Activated B cell treated with CpG ODN at 0.5 μM for 24 hours (primary cell): ENCODE measurements at regions not wholly inside any gene's neighbourhood (a gene's known extent, or its start where the extent isn't known, plus 50 kb on each side); places are given as distances from the start of the nearest gene placed in this dataset.

Source experiments
- ATAC-seq: fragments of 200-7000 bp; cut with Tn5 transposase; one replicate; pipeline ENCODE4 v1.10.0; 2021; ENCODE audit warnings: low read depth, mild to moderate bottlenecking, moderate library complexity
- CTCF ChIA-PET: fragments of 350-600 bp; sonication (Branson Sonifier 250); formaldehyde crosslinking; loops from one replicate; lab custom pipeline; 2021; ENCODE audit warnings: antibody characterized with exemption; lab: Charles Lee
- POLR2A ChIA-PET: fragments of 350-600 bp; sonication (Branson Sonifier 250); formaldehyde crosslinking; loops from one replicate; lab custom pipeline; 2021; ENCODE audit warnings: antibody characterized with exemption; lab: Charles Lee
- DNase-seq: peaks from one replicate; pipeline ENCODE4 v3.0.0; 2022
- H3K27ac Mint-ChIP-seq: one replicate; pipeline ENCODE4 v1.8.0; 2020; ENCODE audit warnings: mixed read lengths
- H3K27me3 Mint-ChIP-seq: one replicate; pipeline ENCODE4 v1.8.0; 2021; ENCODE audit warnings: mixed read lengths
- H3K36me3 Mint-ChIP-seq: one replicate; pipeline ENCODE4 v1.8.0; 2021; ENCODE audit warnings: low read depth, mixed read lengths
- H3K4me1 Mint-ChIP-seq: one replicate; pipeline ENCODE4 v1.8.0; 2021; ENCODE audit warnings: mixed read lengths
- H3K4me3 Mint-ChIP-seq: one replicate; pipeline ENCODE4 v1.8.0; 2020; ENCODE audit warnings: mild to moderate bottlenecking, mixed read lengths
- H3K9me3 Mint-ChIP-seq: one replicate; pipeline ENCODE4 v1.8.0; 2020; ENCODE audit warnings: mixed read lengths
- CTCF ChIP-seq: fragments of 200-600 bp; IDR thresholded peaks from one replicate; pipeline ENCODE4 v1.8.0; 2022; ENCODE audit warnings: antibody characterized with exemption, mild to moderate bottlenecking
- intact Hi-C: fragments of 100-400 bp; cut with micrococcal nuclease; formaldehyde crosslinking; loops from one replicate; pipeline ENCODE4 v1.15.1; 2024

DNA sequence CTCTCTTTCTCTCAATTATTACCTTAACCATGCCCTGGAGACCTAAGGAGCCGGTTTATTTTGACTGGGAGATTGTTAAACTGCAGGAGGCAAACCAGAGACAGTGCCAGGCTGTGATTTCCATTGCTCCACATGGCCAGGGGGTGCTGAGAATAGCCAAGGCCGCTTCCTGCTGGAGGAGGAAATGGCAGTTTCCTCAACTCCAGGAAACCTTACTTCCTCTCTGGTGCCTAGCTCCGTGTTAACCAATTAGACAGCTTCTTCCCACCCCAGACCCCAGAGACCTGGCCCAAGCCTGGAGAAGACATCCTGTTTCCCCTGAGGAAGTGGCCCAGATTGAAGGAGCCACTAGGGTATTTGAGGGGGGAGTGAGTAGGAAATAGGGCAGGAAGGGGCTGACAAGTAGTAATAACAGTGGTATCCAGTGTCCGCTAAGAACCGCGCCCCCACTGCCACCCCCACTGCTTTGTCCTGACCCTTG, 161.2 kb downstream of the PLPP3 start:
- intact Hi-C loops, result no loop called here
- H3K36me3 Mint-ChIP-seq, result no peaks in the 10 kb centered on the region
- DNase-seq, result no peak
- POLR2A ChIA-PET, result no interaction called here
- no peak overlapping the region for H3K27ac Mint-ChIP-seq
- no peaks in the 10 kb centered on the region for H3K9me3 Mint-ChIP-seq
- ATAC-seq, result no peak
- CTCF ChIA-PET, result no interaction called here
- H3K4me3 Mint-ChIP-seq, result no peak overlapping the region
- H3K27me3 Mint-ChIP-seq, result no peaks in the 10 kb centered on the region
- H3K4me1 Mint-ChIP-seq, result no peaks in the 10 kb centered on the region
- no peak for TF ChIP-seq CTCF

GRCh38 chr1:56417646-56418045, 161.7 kb downstream of the PLPP3 start:
- H3K36me3 Mint-ChIP-seq, result no peaks in the 10 kb centered on the region
- H3K27ac Mint-ChIP-seq, result no peak overlapping the region
- H3K27me3 Mint-ChIP-seq, result no peaks in the 10 kb centered on the region

GRCh38 chr1:56416495-56416894, 162.9 kb downstream of the PLPP3 start:
- POLR2A ChIA-PET, result no interaction called here
- Mint-ChIP-seq H3K27me3 (no peaks in the 10 kb centered on the region), H3K4me1 (peaks cover 3% of the 10 kb centered on the region), H3K9me3 (no peaks in the 10 kb centered on the region), H3K36me3 (no peaks in the 10 kb centered on the region), H3K4me3 (no peak overlapping the region), H3K27ac (no peak overlapping the region)
- CTCF ChIA-PET, result no interaction called here
- DNase-seq, result no peak
- TF ChIP-seq CTCF, result no peak
- intact Hi-C loops, result no loop called here
- no peak for ATAC-seq

More at GRCh38 chr1:56417646-56418045, 161.7 kb downstream of the PLPP3 start:
- DNase-seq (no peak), ATAC-seq (no peak)
- TF ChIP-seq CTCF, result no peak
- Mint-ChIP-seq H3K4me3 (no peak overlapping the region), H3K9me3 (no peaks in the 10 kb centered on the region), H3K4me1 (no peaks in the 10 kb centered on the region)
- CTCF ChIA-PET, result no interaction called here
- intact Hi-C loops, result no loop called here
- POLR2A ChIA-PET, result no interaction called here

DNA sequence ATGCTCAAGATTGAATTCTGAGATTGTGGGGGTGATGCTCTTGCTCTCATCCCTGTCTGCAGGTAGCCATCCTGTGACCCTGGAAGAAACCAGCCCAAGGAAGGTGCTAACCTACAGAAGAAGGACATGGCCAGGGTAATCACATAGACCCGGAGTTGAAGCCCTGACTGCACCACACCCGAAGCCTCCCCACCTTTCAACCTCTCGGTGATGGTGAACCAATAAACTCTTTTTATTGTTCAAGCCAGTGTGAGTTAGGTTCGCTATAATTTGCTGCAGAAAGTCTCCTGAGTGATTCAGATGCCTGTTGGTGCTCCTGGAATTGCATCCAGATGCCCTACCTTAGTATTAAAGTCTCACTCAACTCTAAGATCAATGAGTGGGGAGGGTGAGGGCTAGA, 163.6 kb downstream of the PLPP3 start:
- TF ChIP-seq CTCF, result no peak
- DNase-seq (no peak), ATAC-seq (no peak)
- Mint-ChIP-seq H3K4me1 (peaks cover 3% of the 10 kb centered on the region), H3K27ac (no peak overlapping the region), H3K4me3 (no peak overlapping the region), H3K9me3 (no peaks in the 10 kb centered on the region), H3K27me3 (no peaks in the 10 kb centered on the region), H3K36me3 (no peaks in the 10 kb centered on the region)
- ChIA-PET CTCF (no interaction called here), POLR2A (no interaction called here)
- intact Hi-C loops, result no loop called here

- no peak overlapping the region for H3K27ac Mint-ChIP-seq
- no peaks in the 10 kb centered on the region for H3K9me3 Mint-ChIP-seq
- intact Hi-C loops, result no loop called here
- H3K4me1 Mint-ChIP-seq, result peaks cover 6% of the 10 kb centered on the region
- DNase-seq, result no peak
- ATAC-seq, result no peak
- H3K27me3 Mint-ChIP-seq, result no peaks in the 10 kb centered on the region
- no peak overlapping the region for H3K4me3 Mint-ChIP-seq
- no peaks in the 10 kb centered on the region for H3K36me3 Mint-ChIP-seq
- no peak for TF ChIP-seq CTCF
- POLR2A ChIA-PET, result no interaction called here
- CTCF ChIA-PET, result no interaction called here
Measured at GRCh38 chr1:56415258-56415657, 164.1 kb downstream of the PLPP3 start.
